GM12878 (cell line): ENCODE measurements at regions not wholly inside any gene's neighbourhood (a gene's known extent, or its start where the extent isn't known, plus 50 kb on each side); places are given as distances from the start of the nearest gene placed in this dataset.

Experiments
- CREM ChIP-seq: IDR thresholded peaks from 2 replicates; pipeline ENCODE4 v1.6.1; 2014; ENCODE audit warnings: antibody characterized with exemption, low read depth
- CTCF ChIP-seq, 3 experiments: IDR thresholded peaks in 2 of 3; conservative IDR thresholded peaks in 1 of 3; 2 replicates each; pipeline ENCODE4 v1.5.1; 2011; ENCODE audit warnings: low read depth in 3 of 3, low read length in 3 of 3, mild to moderate bottlenecking in 3 of 3, control low read depth in 2 of 3, moderate library complexity in 2 of 3, inconsistent platforms in 1 of 3, mixed read lengths in 1 of 3; ENCODE audit not compliant: control insufficient read depth in 2 of 3, insufficient read depth in 1 of 3; ENCODE audit errors: extremely low read depth in 1 of 3
- EGR1 ChIP-seq, 2 experiments: IDR thresholded peaks; 1 replicate in 1 of 2; 2 replicates in 1 of 2; pipeline ENCODE4 v1.6.1; 2011 to 2012; ENCODE audit warnings: low read depth in 2 of 2, low read length in 2 of 2, borderline replicate concordance in 1 of 2, mild to moderate bottlenecking in 1 of 2, moderate library complexity in 1 of 2
- EZH2 ChIP-seq: IDR thresholded peaks from 2 replicates; pipeline ENCODE4 v1.6.1; 2012; ENCODE audit warnings: low read depth, mild to moderate bottlenecking, control low read depth, inconsistent platforms, low read length, borderline replicate concordance; ENCODE audit not compliant: control insufficient read depth
- NRF1 ChIP-seq: conservative IDR thresholded peaks from 2 replicates; pipeline ENCODE4 v1.6.1; 2011; ENCODE audit warnings: mild to moderate bottlenecking, low read depth, low read length, improper control_type of control experiment
- TCF12 ChIP-seq: IDR thresholded peaks from 2 replicates; pipeline ENCODE4 v1.6.1; 2011; ENCODE audit warnings: low read depth, mild to moderate bottlenecking, low read length

- no peak for TF ChIP-seq NRF1
- TF ChIP-seq TCF12: no peak
- no peak for TF ChIP-seq EGR1 (IDR thresholded peaks at IDR 0.05; ENCODE audit: borderline replicate concordance in 1 of 2, low read depth in 2 of 2, low read length in 2 of 2)
- TF ChIP-seq EZH2: no peak
- TF ChIP-seq CTCF (IDR thresholded peaks at IDR 0.05 in 2 of 3, conservative IDR thresholded peaks at IDR 0.05 in 1 of 3; ENCODE audit: control insufficient read depth in 2 of 3, extremely low read depth in 1 of 3, insufficient read depth in 1 of 3, low read depth in 3 of 3, low read length in 3 of 3): no peak
- no peak for TF ChIP-seq CREM
Observed at GRCh38 chr5:123746683-123747360, 234.8 kb downstream of the CSNK1G3 start.
